Progenitor cell of endocrine pancreas (in vitro differentiated cells): ENCODE measurements at regions not wholly inside any gene's neighbourhood (a gene's known extent, or its start where the extent isn't known, plus 50 kb on each side); places are given as distances from the start of the nearest gene placed in this dataset.

ENCODE experiments used
- DNase-seq: peaks from one replicate; pipeline ENCODE4 v3.0.0; 2021; ENCODE audit warnings: low spot score; ENCODE audit not compliant: unreplicated experiment
- H3K27ac Mint-ChIP-seq: 2 replicates; pipeline ENCODE4 v1.8.0; 2021; ENCODE audit warnings: mild to moderate bottlenecking, moderate library complexity, mixed read lengths
- H3K27me3 Mint-ChIP-seq: 2 replicates; pipeline ENCODE4 v1.8.0; 2021; ENCODE audit warnings: mixed read lengths
- H3K36me3 Mint-ChIP-seq: 2 replicates; pipeline ENCODE4 v1.8.0; 2022; ENCODE audit warnings: mixed read lengths; ENCODE audit not compliant: insufficient read depth
- H3K4me1 Mint-ChIP-seq: 2 replicates; pipeline ENCODE4 v1.8.0; 2021; ENCODE audit warnings: low read depth, mixed read lengths
- H3K4me3 Mint-ChIP-seq: 2 replicates; pipeline ENCODE4 v1.8.0; 2021; ENCODE audit warnings: low read depth, mild to moderate bottlenecking, moderate library complexity, mixed read lengths
- H3K9me3 Mint-ChIP-seq: 2 replicates; pipeline ENCODE4 v1.8.0; 2021; ENCODE audit warnings: low read depth, mixed read lengths
- CTCF ChIP-seq: fragments of 200-600 bp; sonication (generic); IDR thresholded peaks from one replicate; pipeline ENCODE4 v1.5.0; 2021; ENCODE audit warnings: antibody characterized with exemption, mild to moderate bottlenecking; ENCODE audit not compliant: unreplicated experiment

GRCh38 chr6:99779631-99780555 lies 173.3 kb downstream of the PRDM13 start:
- Mint-ChIP-seq H3K36me3 (no peaks in the 10 kb centered on the region), H3K4me1 (no peaks in the 10 kb centered on the region), H3K27me3 (peaks cover 29% of the 10 kb centered on the region), H3K9me3 (peaks cover 4% of the 10 kb centered on the region), H3K27ac (no peak overlapping the region), H3K4me3 (no peak overlapping the region)
- DNase-seq = no peak
- TF ChIP-seq CTCF = no peak

- H3K27ac Mint-ChIP-seq = no peak overlapping the region
- H3K27me3 Mint-ChIP-seq = peaks cover 25% of the 10 kb centered on the region
- no peak for DNase-seq
- H3K4me1 Mint-ChIP-seq = no peaks in the 10 kb centered on the region
- no peak for TF ChIP-seq CTCF
- no peak overlapping the region for H3K4me3 Mint-ChIP-seq
- peaks cover 2% of the 10 kb centered on the region for H3K9me3 Mint-ChIP-seq
- no peaks in the 10 kb centered on the region for H3K36me3 Mint-ChIP-seq
Measured at GRCh38 chr6:99780556-99780885, 173.9 kb downstream of the PRDM13 start.

GRCh38 chr6:99789767-99790166 lies 183.1 kb downstream of the PRDM13 start:
- H3K9me3 Mint-ChIP-seq = no peaks in the 10 kb centered on the region
- H3K27me3 Mint-ChIP-seq = peaks cover 14% of the 10 kb centered on the region
- no peak overlapping the region for H3K4me3 Mint-ChIP-seq
- TF ChIP-seq CTCF = no peak
- no peak overlapping the region for H3K27ac Mint-ChIP-seq
- no peak for DNase-seq
- no peaks in the 10 kb centered on the region for H3K4me1 Mint-ChIP-seq
- H3K36me3 Mint-ChIP-seq = no peaks in the 10 kb centered on the region

GRCh38 chr6:99790679-99791078 lies 184.0 kb downstream of the PRDM13 start:
- peaks cover 19% of the 10 kb centered on the region for H3K27me3 Mint-ChIP-seq
- peak; percentile 41 for TF ChIP-seq CTCF
- DNase-seq = no peak
- H3K27ac Mint-ChIP-seq = no peak overlapping the region
- no peaks in the 10 kb centered on the region for H3K36me3 Mint-ChIP-seq
- no peaks in the 10 kb centered on the region for H3K4me1 Mint-ChIP-seq
- H3K4me3 Mint-ChIP-seq = no peak overlapping the region
- no peaks in the 10 kb centered on the region for H3K9me3 Mint-ChIP-seq

- no peak for TF ChIP-seq CTCF
- H3K9me3 Mint-ChIP-seq = no peaks in the 10 kb centered on the region
- peaks cover 1% of the 10 kb centered on the region for H3K4me1 Mint-ChIP-seq
- no peak for DNase-seq
- no peaks in the 10 kb centered on the region for H3K36me3 Mint-ChIP-seq
- H3K27ac Mint-ChIP-seq = no peak overlapping the region
- no peak overlapping the region for H3K4me3 Mint-ChIP-seq
- H3K27me3 Mint-ChIP-seq = peaks cover 4% of the 10 kb centered on the region
Measured at GRCh38 chr6:99801805-99802204, 192.2 kb downstream of the MCHR2 start.
